Adrenal gland (tissue), 5 donors: ENCODE measurements at regions not wholly inside any gene's neighbourhood (a gene's known extent, or its start where the extent isn't known, plus 50 kb on each side); places are given as distances from the start of the nearest gene placed in this dataset.

ENCODE experiments used
- POLR2A ChIP-seq, 2 donors: fragments of 450-650 bp; IDR thresholded peaks; one replicate each; pipeline ENCODE4 v1.6.1; 2017; ENCODE audit warnings: antibody characterized with exemption in 2 of 2, mild to moderate bottlenecking in 2 of 2, moderate library complexity in 1 of 2
- TF ChIP-seq, protein P1 (sequence below), 6 experiments: fragments of 450-650 bp in 4 of 6; fragments of 200-600 bp in 2 of 6; sonication (generic) in 1 of 6; IDR thresholded peaks; 1 replicate in 5 of 6; 2 replicates in 1 of 6; pipeline versions ENCODE4 v1.5.1 to v1.8.0; 2016 to 2021; ENCODE audit warnings: antibody characterized with exemption in 6 of 6, mild to moderate bottlenecking in 2 of 6, moderate library complexity in 1 of 6
- donor health status: DM: no; HTN: no; CAD: no.

DNA sequence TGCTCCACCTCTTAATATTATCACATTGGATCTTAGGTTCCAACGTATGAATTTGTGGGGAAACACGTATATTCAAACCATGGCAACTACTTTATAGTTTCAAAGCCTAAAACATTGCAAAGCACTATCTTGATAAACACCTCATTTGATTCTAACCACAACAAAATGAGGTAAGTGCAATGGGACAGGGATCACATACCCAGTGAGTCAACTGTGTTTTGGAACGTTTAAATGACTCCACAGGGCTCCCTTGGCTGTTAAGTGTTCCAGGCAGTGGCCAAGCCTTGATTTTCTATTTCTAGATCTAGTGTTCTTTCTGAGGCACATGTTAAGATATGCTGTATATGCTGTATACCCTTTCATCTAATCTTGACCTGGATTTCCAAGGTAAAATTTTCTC, 54.5 kb upstream of the C1QTNF7 start:
- TF ChIP-seq, protein P1, sequence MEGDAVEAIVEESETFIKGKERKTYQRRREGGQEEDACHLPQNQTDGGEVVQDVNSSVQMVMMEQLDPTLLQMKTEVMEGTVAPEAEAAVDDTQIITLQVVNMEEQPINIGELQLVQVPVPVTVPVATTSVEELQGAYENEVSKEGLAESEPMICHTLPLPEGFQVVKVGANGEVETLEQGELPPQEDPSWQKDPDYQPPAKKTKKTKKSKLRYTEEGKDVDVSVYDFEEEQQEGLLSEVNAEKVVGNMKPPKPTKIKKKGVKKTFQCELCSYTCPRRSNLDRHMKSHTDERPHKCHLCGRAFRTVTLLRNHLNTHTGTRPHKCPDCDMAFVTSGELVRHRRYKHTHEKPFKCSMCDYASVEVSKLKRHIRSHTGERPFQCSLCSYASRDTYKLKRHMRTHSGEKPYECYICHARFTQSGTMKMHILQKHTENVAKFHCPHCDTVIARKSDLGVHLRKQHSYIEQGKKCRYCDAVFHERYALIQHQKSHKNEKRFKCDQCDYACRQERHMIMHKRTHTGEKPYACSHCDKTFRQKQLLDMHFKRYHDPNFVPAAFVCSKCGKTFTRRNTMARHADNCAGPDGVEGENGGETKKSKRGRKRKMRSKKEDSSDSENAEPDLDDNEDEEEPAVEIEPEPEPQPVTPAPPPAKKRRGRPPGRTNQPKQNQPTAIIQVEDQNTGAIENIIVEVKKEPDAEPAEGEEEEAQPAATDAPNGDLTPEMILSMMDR (IDR thresholded peaks at IDR 0.05): no peak
- no peak for TF ChIP-seq POLR2A (IDR thresholded peaks at IDR 0.05)
